IMR-90 (cell line): ENCODE measurements at regions not wholly inside any gene's neighbourhood (a gene's known extent, or its start where the extent isn't known, plus 50 kb on each side); places are given as distances from the start of the nearest gene placed in this dataset.
A peak's percentile ranks its signal among the peaks of the same experiment; 100 is the strongest.

Source experiments
- CEBPB ChIP-seq: IDR thresholded peaks from 2 replicates; pipeline ENCODE4 v1.6.1; 2012; ENCODE audit warnings: low read depth, low read length, improper control_type of control experiment
- FOS ChIP-seq: fragments of 150-350 bp; IDR thresholded peaks from 2 replicates; pipeline ENCODE4 v1.6.1; 2016; ENCODE audit warnings: low read depth, low read length
- MAFK ChIP-seq: IDR thresholded peaks from 2 replicates; pipeline ENCODE4 v1.6.1; 2012; ENCODE audit warnings: low read depth, low read length, improper control_type of control experiment
- MAZ ChIP-seq: IDR thresholded peaks from 2 replicates; pipeline ENCODE4 v1.6.1; 2012; ENCODE audit warnings: low read depth, mild to moderate bottlenecking, low read length, improper control_type of control experiment, moderate library complexity, borderline replicate concordance
- NFE2L2 ChIP-seq: fragments of 150-350 bp; IDR thresholded peaks from 2 replicates; pipeline ENCODE4 v1.6.1; 2016; ENCODE audit warnings: low read depth, mild to moderate bottlenecking, low read length
- POLR2A ChIP-seq: IDR thresholded peaks from 2 replicates; pipeline ENCODE4 v1.6.1; 2012; ENCODE audit warnings: mild to moderate bottlenecking, low read depth, low read length
- RAD21 ChIP-seq: IDR thresholded peaks from 2 replicates; pipeline ENCODE4 v1.6.1; 2012; ENCODE audit warnings: low read length, improper control_type of control experiment
- RFX5 ChIP-seq: IDR thresholded peaks from 2 replicates; pipeline ENCODE4 v1.8.0; 2012; ENCODE audit warnings: low read depth, mild to moderate bottlenecking, low read length, moderate library complexity
- SMC3 ChIP-seq: fragments of 150-350 bp; IDR thresholded peaks from 2 replicates; pipeline ENCODE4 v1.6.1; 2016; ENCODE audit warnings: low read depth, mild to moderate bottlenecking, antibody characterized with exemption, low read length, moderate library complexity
- TF ChIP-seq, protein P1 (sequence below): fragments of 150-350 bp; IDR thresholded peaks from 2 replicates; pipeline ENCODE4 v1.6.1; 2017; ENCODE audit warnings: mild to moderate bottlenecking, antibody characterized with exemption, low read length, low read depth
- TF ChIP-seq, protein P2 (sequence below): conservative IDR thresholded peaks from 2 replicates; pipeline ENCODE4 v1.5.1; 2012; ENCODE audit warnings: mild to moderate bottlenecking, low read depth, low read length, improper control_type of control experiment
- TF ChIP-seq, protein P3 (sequence below): fragments of 150-350 bp; IDR thresholded peaks from 2 replicates; pipeline ENCODE4 v1.6.1; 2016; ENCODE audit warnings: low read depth, mild to moderate bottlenecking, low read length, moderate library complexity, borderline replicate concordance

DNA sequence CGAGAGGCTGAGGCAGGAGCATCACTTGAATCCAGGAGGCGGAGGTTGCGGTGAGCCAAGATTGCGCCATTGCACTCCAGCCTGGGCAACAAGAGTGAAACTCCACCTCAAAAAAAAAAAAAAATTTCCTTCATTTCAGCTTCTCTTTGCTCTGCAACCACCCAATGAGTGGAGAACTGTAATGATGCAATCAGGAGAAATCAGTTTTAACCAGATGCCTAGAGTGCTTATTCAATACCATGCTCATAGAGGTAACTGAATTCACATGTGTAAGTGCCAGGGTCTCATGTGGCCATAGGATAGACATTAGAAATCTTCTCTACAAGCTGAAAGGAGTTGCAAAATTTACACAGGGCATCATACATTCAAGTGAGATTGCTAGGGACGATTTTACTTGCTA lies 70.6 kb downstream of the HMHB1 start:
- TF ChIP-seq, protein P1, sequence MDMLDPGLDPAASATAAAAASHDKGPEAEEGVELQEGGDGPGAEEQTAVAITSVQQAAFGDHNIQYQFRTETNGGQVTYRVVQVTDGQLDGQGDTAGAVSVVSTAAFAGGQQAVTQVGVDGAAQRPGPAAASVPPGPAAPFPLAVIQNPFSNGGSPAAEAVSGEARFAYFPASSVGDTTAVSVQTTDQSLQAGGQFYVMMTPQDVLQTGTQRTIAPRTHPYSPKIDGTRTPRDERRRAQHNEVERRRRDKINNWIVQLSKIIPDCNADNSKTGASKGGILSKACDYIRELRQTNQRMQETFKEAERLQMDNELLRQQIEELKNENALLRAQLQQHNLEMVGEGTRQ, result no peak
- TF ChIP-seq, protein P2, sequence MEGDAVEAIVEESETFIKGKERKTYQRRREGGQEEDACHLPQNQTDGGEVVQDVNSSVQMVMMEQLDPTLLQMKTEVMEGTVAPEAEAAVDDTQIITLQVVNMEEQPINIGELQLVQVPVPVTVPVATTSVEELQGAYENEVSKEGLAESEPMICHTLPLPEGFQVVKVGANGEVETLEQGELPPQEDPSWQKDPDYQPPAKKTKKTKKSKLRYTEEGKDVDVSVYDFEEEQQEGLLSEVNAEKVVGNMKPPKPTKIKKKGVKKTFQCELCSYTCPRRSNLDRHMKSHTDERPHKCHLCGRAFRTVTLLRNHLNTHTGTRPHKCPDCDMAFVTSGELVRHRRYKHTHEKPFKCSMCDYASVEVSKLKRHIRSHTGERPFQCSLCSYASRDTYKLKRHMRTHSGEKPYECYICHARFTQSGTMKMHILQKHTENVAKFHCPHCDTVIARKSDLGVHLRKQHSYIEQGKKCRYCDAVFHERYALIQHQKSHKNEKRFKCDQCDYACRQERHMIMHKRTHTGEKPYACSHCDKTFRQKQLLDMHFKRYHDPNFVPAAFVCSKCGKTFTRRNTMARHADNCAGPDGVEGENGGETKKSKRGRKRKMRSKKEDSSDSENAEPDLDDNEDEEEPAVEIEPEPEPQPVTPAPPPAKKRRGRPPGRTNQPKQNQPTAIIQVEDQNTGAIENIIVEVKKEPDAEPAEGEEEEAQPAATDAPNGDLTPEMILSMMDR, result no peak
- no peak for TF ChIP-seq FOS
- no peak for TF ChIP-seq RAD21
- TF ChIP-seq POLR2A, result no peak
- peak; percentile 71 for TF ChIP-seq CEBPB
- no peak for TF ChIP-seq SMC3
- TF ChIP-seq MAFK, result no peak
- TF ChIP-seq RFX5, result no peak
- no peak for TF ChIP-seq NFE2L2
- TF ChIP-seq MAZ, result no peak
- TF ChIP-seq, protein P3, sequence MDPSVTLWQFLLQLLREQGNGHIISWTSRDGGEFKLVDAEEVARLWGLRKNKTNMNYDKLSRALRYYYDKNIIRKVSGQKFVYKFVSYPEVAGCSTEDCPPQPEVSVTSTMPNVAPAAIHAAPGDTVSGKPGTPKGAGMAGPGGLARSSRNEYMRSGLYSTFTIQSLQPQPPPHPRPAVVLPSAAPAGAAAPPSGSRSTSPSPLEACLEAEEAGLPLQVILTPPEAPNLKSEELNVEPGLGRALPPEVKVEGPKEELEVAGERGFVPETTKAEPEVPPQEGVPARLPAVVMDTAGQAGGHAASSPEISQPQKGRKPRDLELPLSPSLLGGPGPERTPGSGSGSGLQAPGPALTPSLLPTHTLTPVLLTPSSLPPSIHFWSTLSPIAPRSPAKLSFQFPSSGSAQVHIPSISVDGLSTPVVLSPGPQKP, result no peak
